HEK293 (cell line): ENCODE measurements at regions not wholly inside any gene's neighbourhood (a gene's known extent, or its start where the extent isn't known, plus 50 kb on each side); places are given as distances from the start of the nearest gene placed in this dataset.

ENCODE experiments used
- ZNF248 ChIP-seq: fragments of 450-650 bp; formaldehyde crosslinking; IDR thresholded peaks from 2 replicates; pipeline ENCODE4 v1.5.1; 2017; ENCODE audit warnings: missing biosample characterization, missing genetic modification characterization
- ZNF341 ChIP-seq: fragments of 450-650 bp; formaldehyde crosslinking; IDR thresholded peaks from 2 replicates; pipeline ENCODE4; 2016; ENCODE audit warnings: low read depth, missing biosample characterization, missing genetic modification characterization
- ZNF792 ChIP-seq: fragments of 450-650 bp; formaldehyde crosslinking; IDR thresholded peaks from 2 replicates; pipeline ENCODE4 v1.5.1; 2016; ENCODE audit warnings: missing biosample characterization, missing genetic modification characterization
- TF ChIP-seq, protein P1 (sequence below): sonication (generic); formaldehyde crosslinking; IDR thresholded peaks from 2 replicates; pipeline ENCODE4 v1.8.1; 2022; ENCODE audit warnings: mild to moderate bottlenecking, moderate library complexity, missing genetic modification reagents

- TF ChIP-seq ZNF341 (tag by site-specific recombination) (no peak), ZNF248 (tag by site-specific recombination) (no peak), ZNF792 (no peak)
- TF ChIP-seq, protein P1, sequence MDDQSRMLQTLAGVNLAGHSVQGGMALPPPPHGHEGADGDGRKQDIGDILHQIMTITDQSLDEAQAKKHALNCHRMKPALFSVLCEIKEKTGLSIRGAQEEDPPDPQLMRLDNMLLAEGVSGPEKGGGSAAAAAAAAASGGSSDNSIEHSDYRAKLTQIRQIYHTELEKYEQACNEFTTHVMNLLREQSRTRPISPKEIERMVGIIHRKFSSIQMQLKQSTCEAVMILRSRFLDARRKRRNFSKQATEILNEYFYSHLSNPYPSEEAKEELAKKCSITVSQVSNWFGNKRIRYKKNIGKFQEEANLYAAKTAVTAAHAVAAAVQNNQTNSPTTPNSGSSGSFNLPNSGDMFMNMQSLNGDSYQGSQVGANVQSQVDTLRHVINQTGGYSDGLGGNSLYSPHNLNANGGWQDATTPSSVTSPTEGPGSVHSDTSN (CRISPR knock-in tag) = no peak
Observed at GRCh38 chr6:102660303-102660702, 1266.8 kb downstream of the GRIK2 start.
